ENCODE measurements at regions not wholly inside any gene's neighbourhood (a gene's known extent, or its start where the extent isn't known, plus 50 kb on each side); places are given as distances from the start of the nearest gene placed in this dataset.

GRCh38 chr5:26568316-26568715 lies 470.1 kb downstream of the CDH9 start:
- TF ChIP-seq SUZ12 (IDR thresholded peaks at IDR 0.05; ENCODE audit: extremely low read depth, insufficient read depth, insufficient read length) (no peak), YY1 (IDR thresholded peaks at IDR 0.05; ENCODE audit: insufficient read depth, insufficient read length) (no peak), ZNF274 (IDR thresholded peaks at IDR 0.05; ENCODE audit: low read depth, low read length) (no peak)

All from NT2/D1 (cell line).